ENCODE measurements at regions not wholly inside any gene's neighbourhood (a gene's known extent, or its start where the extent isn't known, plus 50 kb on each side); places are given as distances from the start of the nearest gene placed in this dataset.

DNA sequence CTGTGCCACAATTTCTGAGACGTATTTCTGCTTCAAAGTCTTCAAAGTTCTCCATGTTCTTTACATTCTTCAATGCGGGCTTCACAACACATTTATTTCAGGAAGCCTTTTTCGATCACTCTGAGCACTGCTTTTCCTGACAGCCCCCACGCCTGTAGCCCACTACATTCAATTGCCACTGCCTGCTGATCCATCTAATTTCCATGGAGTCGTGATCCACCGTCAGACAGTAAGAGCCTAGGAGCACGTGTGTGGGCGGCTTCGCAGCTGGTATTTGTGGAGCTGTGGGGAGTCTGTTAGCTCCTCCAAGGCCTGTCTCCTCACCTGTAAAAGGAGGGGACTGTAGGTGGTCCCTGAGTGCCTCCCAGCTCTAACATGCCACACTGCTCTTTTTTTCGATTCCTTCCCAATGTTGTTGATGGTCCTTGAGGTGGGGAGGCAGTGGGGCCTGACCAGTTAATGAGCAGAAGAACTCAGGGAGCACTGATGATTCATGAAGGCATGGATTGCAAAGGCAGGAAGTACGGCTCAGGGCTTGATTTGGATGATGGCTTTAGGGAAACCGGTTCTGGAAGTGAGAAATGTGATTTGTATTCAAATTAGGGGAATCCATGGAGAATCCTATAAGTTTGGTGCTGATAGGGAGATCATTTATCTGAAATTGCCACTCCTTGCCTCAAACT, 401.1 kb upstream of the PODXL start:
- TF ChIP-seq, protein P1, sequence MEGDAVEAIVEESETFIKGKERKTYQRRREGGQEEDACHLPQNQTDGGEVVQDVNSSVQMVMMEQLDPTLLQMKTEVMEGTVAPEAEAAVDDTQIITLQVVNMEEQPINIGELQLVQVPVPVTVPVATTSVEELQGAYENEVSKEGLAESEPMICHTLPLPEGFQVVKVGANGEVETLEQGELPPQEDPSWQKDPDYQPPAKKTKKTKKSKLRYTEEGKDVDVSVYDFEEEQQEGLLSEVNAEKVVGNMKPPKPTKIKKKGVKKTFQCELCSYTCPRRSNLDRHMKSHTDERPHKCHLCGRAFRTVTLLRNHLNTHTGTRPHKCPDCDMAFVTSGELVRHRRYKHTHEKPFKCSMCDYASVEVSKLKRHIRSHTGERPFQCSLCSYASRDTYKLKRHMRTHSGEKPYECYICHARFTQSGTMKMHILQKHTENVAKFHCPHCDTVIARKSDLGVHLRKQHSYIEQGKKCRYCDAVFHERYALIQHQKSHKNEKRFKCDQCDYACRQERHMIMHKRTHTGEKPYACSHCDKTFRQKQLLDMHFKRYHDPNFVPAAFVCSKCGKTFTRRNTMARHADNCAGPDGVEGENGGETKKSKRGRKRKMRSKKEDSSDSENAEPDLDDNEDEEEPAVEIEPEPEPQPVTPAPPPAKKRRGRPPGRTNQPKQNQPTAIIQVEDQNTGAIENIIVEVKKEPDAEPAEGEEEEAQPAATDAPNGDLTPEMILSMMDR (IDR thresholded peaks at IDR 0.05; ENCODE audit: insufficient read depth, low read length) = no peak
- TF ChIP-seq POLR2AphosphoS5 (IDR thresholded peaks at IDR 0.05; ENCODE audit: low read depth) (no peak), SPI1 (IDR thresholded peaks at IDR 0.05; ENCODE audit: borderline replicate concordance, low read depth) (no peak)
- TF ChIP-seq, protein P2, sequence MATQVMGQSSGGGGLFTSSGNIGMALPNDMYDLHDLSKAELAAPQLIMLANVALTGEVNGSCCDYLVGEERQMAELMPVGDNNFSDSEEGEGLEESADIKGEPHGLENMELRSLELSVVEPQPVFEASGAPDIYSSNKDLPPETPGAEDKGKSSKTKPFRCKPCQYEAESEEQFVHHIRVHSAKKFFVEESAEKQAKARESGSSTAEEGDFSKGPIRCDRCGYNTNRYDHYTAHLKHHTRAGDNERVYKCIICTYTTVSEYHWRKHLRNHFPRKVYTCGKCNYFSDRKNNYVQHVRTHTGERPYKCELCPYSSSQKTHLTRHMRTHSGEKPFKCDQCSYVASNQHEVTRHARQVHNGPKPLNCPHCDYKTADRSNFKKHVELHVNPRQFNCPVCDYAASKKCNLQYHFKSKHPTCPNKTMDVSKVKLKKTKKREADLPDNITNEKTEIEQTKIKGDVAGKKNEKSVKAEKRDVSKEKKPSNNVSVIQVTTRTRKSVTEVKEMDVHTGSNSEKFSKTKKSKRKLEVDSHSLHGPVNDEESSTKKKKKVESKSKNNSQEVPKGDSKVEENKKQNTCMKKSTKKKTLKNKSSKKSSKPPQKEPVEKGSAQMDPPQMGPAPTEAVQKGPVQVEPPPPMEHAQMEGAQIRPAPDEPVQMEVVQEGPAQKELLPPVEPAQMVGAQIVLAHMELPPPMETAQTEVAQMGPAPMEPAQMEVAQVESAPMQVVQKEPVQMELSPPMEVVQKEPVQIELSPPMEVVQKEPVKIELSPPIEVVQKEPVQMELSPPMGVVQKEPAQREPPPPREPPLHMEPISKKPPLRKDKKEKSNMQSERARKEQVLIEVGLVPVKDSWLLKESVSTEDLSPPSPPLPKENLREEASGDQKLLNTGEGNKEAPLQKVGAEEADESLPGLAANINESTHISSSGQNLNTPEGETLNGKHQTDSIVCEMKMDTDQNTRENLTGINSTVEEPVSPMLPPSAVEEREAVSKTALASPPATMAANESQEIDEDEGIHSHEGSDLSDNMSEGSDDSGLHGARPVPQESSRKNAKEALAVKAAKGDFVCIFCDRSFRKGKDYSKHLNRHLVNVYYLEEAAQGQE (IDR thresholded peaks at IDR 0.05; ENCODE audit: insufficient replicate concordance, low read depth) = no peak
